Glutamatergic neuron (in vitro differentiated cells): ENCODE measurements at regions not wholly inside any gene's neighbourhood (a gene's known extent, or its start where the extent isn't known, plus 50 kb on each side); places are given as distances from the start of the nearest gene placed in this dataset.

Experiments used
- DNase-seq: peaks from one replicate; pipeline ENCODE4 v3.0.0; 2022
- H3K27ac Mint-ChIP-seq: one replicate; pipeline ENCODE4 v1.8.0; 2020; ENCODE audit warnings: mild to moderate bottlenecking, mixed read lengths, inconsistent platforms; ENCODE audit not compliant: unreplicated experiment
- H3K27me3 Mint-ChIP-seq: one replicate; pipeline ENCODE4 v1.8.0; 2020; ENCODE audit warnings: mild to moderate bottlenecking, moderate library complexity, mixed read lengths, inconsistent platforms; ENCODE audit not compliant: unreplicated experiment
- H3K36me3 Mint-ChIP-seq: one replicate; pipeline ENCODE4 v1.8.0; 2020; ENCODE audit warnings: mild to moderate bottlenecking, mixed read lengths, inconsistent platforms; ENCODE audit not compliant: unreplicated experiment
- H3K4me1 Mint-ChIP-seq: one replicate; pipeline ENCODE4 v1.8.0; 2020; ENCODE audit warnings: mild to moderate bottlenecking, low read depth, mixed read lengths, inconsistent platforms; ENCODE audit not compliant: unreplicated experiment
- H3K4me3 Mint-ChIP-seq: one replicate; pipeline ENCODE4 v1.8.0; 2020; ENCODE audit warnings: mild to moderate bottlenecking, mixed read lengths, inconsistent platforms; ENCODE audit not compliant: unreplicated experiment
- H3K9me3 Mint-ChIP-seq: one replicate; pipeline ENCODE4 v1.8.0; 2020; ENCODE audit warnings: mild to moderate bottlenecking, moderate library complexity, mixed read lengths, inconsistent platforms; ENCODE audit not compliant: unreplicated experiment
- TF ChIP-seq, protein P1 (sequence below): fragments of 200-600 bp; sonication (generic); IDR thresholded peaks from one replicate; pipeline ENCODE4 v1.5.0; 2021; ENCODE audit not compliant: partially characterized antibody, unreplicated experiment

DNA sequence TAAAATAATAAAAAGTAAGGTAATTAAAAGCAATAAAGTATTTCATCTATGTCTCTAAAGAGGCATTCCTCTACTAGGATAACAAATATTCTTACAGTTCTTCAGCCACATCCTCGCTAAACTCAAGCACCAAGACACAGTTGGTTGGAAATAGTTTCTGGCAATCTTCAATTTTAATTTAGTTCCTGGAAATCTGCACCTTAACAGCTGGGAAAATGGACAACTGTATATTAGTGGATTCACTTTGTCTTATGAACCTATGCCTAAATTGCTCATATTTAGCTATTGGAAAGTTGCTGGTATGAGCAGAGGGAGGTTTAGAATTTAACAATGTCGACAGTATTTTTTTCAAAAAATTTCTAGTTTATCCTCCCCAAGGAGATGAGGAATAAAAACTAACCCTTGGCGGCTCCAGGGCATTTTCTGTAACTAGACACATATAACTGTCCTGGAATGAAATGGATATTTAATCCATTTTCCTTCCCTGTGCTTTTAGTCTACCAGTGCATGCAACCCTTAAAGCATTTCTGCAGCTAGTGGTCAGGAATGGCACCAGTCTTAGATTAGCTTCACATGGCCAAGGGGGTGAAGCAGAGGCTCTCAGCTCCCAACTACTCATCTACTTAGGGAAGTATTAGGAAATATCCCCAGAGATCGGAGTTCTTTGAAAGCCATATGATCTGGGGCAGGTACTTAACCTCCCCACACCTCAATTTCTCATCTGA, 290.0 kb upstream of the THBS1 start:
- TF ChIP-seq, protein P1, sequence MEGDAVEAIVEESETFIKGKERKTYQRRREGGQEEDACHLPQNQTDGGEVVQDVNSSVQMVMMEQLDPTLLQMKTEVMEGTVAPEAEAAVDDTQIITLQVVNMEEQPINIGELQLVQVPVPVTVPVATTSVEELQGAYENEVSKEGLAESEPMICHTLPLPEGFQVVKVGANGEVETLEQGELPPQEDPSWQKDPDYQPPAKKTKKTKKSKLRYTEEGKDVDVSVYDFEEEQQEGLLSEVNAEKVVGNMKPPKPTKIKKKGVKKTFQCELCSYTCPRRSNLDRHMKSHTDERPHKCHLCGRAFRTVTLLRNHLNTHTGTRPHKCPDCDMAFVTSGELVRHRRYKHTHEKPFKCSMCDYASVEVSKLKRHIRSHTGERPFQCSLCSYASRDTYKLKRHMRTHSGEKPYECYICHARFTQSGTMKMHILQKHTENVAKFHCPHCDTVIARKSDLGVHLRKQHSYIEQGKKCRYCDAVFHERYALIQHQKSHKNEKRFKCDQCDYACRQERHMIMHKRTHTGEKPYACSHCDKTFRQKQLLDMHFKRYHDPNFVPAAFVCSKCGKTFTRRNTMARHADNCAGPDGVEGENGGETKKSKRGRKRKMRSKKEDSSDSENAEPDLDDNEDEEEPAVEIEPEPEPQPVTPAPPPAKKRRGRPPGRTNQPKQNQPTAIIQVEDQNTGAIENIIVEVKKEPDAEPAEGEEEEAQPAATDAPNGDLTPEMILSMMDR, result no peak
- no peak overlapping the region for H3K27ac Mint-ChIP-seq
- no peak for DNase-seq
- no peaks in the 10 kb centered on the region for H3K4me1 Mint-ChIP-seq
- H3K9me3 Mint-ChIP-seq, result peaks cover 2% of the 10 kb centered on the region
- H3K36me3 Mint-ChIP-seq, result peaks cover 13% of the 10 kb centered on the region
- no peaks in the 10 kb centered on the region for H3K27me3 Mint-ChIP-seq
- no peak overlapping the region for H3K4me3 Mint-ChIP-seq

DNA sequence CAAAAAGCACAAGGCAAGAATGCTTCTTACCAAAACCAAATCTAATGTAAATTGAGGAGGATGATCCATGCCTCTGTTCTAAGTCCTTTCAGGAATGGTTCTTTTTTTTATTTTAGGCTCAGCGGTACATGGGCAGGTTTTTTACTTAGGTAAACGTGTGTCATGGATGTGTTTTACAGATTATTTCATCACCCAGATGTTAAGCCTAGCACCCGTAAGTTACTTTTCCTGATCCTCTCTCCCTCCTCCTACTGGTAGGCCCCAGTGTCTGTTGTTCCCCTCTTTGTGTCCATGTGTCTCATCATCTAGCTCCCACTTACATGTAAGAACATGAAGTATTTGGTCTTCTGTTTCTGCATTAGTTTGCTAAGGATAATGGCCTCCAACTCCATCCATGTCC, 289.2 kb upstream of the THBS1 start:
- no peak for DNase-seq
- H3K4me1 Mint-ChIP-seq, result no peaks in the 10 kb centered on the region
- TF ChIP-seq, protein P1, result no peak
- H3K27me3 Mint-ChIP-seq, result no peaks in the 10 kb centered on the region
- peaks cover 2% of the 10 kb centered on the region for H3K9me3 Mint-ChIP-seq
- H3K27ac Mint-ChIP-seq, result no peak overlapping the region
- peaks cover 13% of the 10 kb centered on the region for H3K36me3 Mint-ChIP-seq
- no peak overlapping the region for H3K4me3 Mint-ChIP-seq

DNA sequence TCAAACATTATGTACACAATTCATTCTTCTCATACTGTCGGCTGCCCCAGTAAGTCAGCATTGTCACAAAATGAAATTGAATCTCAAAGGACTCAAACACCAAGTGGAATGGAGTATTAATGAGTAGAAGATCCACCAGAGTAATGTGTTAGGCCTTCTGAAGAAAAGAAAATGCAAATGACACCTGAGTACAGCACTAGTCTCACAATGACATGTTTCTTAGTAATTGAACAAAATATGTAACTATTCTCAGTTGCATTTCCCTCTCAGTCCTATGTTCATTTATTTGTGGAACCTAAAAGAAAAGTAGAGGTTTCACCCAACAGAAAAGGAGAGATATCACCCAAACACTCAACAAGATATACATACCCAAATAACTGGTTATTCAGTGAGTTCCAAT, 283.9 kb upstream of the THBS1 start:
- Mint-ChIP-seq H3K4me3 (no peak overlapping the region), H3K27ac (no peak overlapping the region), H3K27me3 (no peaks in the 10 kb centered on the region), H3K4me1 (peaks cover 8% of the 10 kb centered on the region), H3K9me3 (peaks cover 2% of the 10 kb centered on the region), H3K36me3 (peaks cover 11% of the 10 kb centered on the region)
- TF ChIP-seq, protein P1, result no peak
- no peak for DNase-seq

DNA sequence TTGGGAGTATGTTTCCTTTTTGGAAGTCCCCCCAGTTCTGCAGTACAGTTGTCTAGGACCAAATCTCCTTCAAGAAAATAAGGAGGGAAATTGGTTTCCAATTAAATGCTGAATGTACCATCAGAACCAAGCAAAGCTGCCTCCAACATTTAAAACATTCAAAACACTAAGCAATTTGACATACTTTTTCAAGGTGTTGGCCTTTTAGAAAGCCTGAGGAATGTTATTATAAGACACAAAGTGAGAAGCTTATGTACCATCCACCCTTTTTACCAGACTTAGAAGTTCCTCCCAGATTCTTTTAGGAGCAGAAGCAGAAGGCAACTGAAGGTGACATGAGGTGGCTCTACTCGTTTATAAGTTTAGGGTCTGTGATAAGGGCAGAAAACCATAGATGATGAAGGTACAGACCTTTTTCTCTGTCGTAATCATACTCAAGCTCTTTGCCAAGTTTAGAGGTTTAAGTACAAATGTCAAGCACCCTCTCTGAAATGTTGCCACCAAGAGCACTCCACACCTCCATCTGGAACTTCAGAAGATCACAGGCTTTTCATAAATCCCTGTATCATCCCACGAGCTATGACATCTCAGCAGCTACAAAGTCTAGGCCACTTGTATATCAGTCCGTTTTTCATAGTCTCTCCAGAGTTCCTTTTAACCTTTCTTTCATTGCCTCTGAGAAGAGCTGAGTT, 282.5 kb upstream of the THBS1 start:
- no peak overlapping the region for H3K27ac Mint-ChIP-seq
- peaks cover 8% of the 10 kb centered on the region for H3K4me1 Mint-ChIP-seq
- TF ChIP-seq, protein P1, result no peak
- no peak for DNase-seq
- no peaks in the 10 kb centered on the region for H3K27me3 Mint-ChIP-seq
- H3K9me3 Mint-ChIP-seq, result no peaks in the 10 kb centered on the region
- H3K4me3 Mint-ChIP-seq, result no peak overlapping the region
- H3K36me3 Mint-ChIP-seq, result no peaks in the 10 kb centered on the region
